Ishikawa (cell line): ENCODE measurements at regions not wholly inside any gene's neighbourhood (a gene's known extent, or its start where the extent isn't known, plus 50 kb on each side); places are given as distances from the start of the nearest gene placed in this dataset.

Experiments
- CEBPB ChIP-seq: IDR thresholded peaks from 2 replicates; pipeline ENCODE4 v1.6.1; 2012
- CREB1 ChIP-seq: IDR thresholded peaks from 2 replicates; pipeline ENCODE4 v1.6.1; 2012; ENCODE audit warnings: low read depth
- EGR1 ChIP-seq: IDR thresholded peaks from 2 replicates; pipeline ENCODE4 v1.6.1; 2012
- EP300 ChIP-seq: IDR thresholded peaks from 2 replicates; pipeline ENCODE4 v1.6.1; 2012; ENCODE audit warnings: borderline replicate concordance
- FOXM1 ChIP-seq: IDR thresholded peaks from 2 replicates; pipeline ENCODE4 v1.6.1; 2012; ENCODE audit warnings: low read depth, borderline replicate concordance
- NFIC ChIP-seq: IDR thresholded peaks from 2 replicates; pipeline ENCODE4 v1.6.1; 2012
- RAD21 ChIP-seq: IDR thresholded peaks from 2 replicates; pipeline ENCODE4 v1.6.1; 2012; ENCODE audit warnings: low read depth
- TAF1 ChIP-seq: IDR thresholded peaks from 2 replicates; pipeline ENCODE4 v1.6.1; 2012; ENCODE audit warnings: low read depth, mild to moderate bottlenecking
- TCF12 ChIP-seq: IDR thresholded peaks from 2 replicates; pipeline ENCODE4 v1.6.1; 2012; ENCODE audit warnings: low read depth
- TEAD4 ChIP-seq: IDR thresholded peaks from 2 replicates; pipeline ENCODE4 v1.6.1; 2012
- YY1 ChIP-seq: IDR thresholded peaks from 2 replicates; pipeline ENCODE4 v1.6.1; 2012; ENCODE audit warnings: low read depth
- ZBTB7A ChIP-seq: IDR thresholded peaks from 2 replicates; pipeline ENCODE4 v1.6.1; 2012; ENCODE audit warnings: low read depth
- TF ChIP-seq, protein P1 (sequence below): IDR thresholded peaks from 2 replicates; pipeline ENCODE4 v1.6.1; 2012
- TF ChIP-seq, protein P2 (sequence below): IDR thresholded peaks from 2 replicates; pipeline ENCODE4 v1.6.1; 2012
- TF ChIP-seq, protein P3 (sequence below): IDR thresholded peaks from 2 replicates; pipeline ENCODE4 v1.6.1; 2012; ENCODE audit warnings: low read depth, mild to moderate bottlenecking

- TF ChIP-seq RAD21 (no peak), TEAD4 (no peak), NFIC (no peak), CEBPB (no peak), CREB1 (no peak)
- TF ChIP-seq, protein P1, sequence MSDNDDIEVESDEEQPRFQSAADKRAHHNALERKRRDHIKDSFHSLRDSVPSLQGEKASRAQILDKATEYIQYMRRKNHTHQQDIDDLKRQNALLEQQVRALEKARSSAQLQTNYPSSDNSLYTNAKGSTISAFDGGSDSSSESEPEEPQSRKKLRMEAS = no peak
- TF ChIP-seq, protein P2, sequence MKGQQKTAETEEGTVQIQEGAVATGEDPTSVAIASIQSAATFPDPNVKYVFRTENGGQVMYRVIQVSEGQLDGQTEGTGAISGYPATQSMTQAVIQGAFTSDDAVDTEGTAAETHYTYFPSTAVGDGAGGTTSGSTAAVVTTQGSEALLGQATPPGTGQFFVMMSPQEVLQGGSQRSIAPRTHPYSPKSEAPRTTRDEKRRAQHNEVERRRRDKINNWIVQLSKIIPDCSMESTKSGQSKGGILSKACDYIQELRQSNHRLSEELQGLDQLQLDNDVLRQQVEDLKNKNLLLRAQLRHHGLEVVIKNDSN = no peak
Measured at GRCh38 chr2:106339609-106340008, 128.6 kb downstream of the RGPD3 start.

DNA sequence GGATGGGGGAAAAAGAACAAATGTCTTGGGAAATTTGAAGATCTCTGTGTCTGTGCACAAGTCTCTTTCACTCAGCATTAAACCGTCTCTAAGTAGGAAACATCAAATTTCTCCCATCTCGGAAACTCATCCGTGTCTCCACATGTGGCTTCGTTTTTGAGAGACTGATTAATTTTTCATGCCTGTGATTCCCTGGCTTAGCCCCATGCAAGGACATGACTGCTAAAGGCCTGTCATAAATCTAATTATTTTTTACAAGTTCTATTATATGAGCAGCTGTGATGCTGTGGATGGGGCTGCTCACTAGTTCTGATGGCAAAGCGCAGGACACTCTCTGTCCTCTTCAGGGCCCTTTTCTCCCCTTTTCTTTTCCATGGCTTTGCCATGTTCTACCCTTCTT is 129.1 kb downstream of the RGPD3 start:
- TF ChIP-seq EGR1 = no peak

- TF ChIP-seq EP300 = no peak
- no peak for TF ChIP-seq ZBTB7A
- TF ChIP-seq TCF12 = no peak
- no peak for TF ChIP-seq YY1
- no peak for TF ChIP-seq TAF1
- no peak for TF ChIP-seq CREB1
- TF ChIP-seq TEAD4 = no peak
- no peak for TF ChIP-seq FOXM1
- TF ChIP-seq, protein P2 = no peak
- no peak for TF ChIP-seq NFIC
- TF ChIP-seq RAD21 = no peak
- TF ChIP-seq, protein P3, sequence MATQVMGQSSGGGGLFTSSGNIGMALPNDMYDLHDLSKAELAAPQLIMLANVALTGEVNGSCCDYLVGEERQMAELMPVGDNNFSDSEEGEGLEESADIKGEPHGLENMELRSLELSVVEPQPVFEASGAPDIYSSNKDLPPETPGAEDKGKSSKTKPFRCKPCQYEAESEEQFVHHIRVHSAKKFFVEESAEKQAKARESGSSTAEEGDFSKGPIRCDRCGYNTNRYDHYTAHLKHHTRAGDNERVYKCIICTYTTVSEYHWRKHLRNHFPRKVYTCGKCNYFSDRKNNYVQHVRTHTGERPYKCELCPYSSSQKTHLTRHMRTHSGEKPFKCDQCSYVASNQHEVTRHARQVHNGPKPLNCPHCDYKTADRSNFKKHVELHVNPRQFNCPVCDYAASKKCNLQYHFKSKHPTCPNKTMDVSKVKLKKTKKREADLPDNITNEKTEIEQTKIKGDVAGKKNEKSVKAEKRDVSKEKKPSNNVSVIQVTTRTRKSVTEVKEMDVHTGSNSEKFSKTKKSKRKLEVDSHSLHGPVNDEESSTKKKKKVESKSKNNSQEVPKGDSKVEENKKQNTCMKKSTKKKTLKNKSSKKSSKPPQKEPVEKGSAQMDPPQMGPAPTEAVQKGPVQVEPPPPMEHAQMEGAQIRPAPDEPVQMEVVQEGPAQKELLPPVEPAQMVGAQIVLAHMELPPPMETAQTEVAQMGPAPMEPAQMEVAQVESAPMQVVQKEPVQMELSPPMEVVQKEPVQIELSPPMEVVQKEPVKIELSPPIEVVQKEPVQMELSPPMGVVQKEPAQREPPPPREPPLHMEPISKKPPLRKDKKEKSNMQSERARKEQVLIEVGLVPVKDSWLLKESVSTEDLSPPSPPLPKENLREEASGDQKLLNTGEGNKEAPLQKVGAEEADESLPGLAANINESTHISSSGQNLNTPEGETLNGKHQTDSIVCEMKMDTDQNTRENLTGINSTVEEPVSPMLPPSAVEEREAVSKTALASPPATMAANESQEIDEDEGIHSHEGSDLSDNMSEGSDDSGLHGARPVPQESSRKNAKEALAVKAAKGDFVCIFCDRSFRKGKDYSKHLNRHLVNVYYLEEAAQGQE = no peak
- no peak for TF ChIP-seq EGR1
- TF ChIP-seq CEBPB = no peak
- TF ChIP-seq, protein P1 = no peak
Measured at GRCh38 chr2:106338043-106338442, 130.2 kb downstream of the RGPD3 start.

GRCh38 chr2:106336737-106337136 is 131.5 kb downstream of the RGPD3 start:
- TF ChIP-seq YY1 (no peak), FOXM1 (no peak), TCF12 (no peak), CEBPB (no peak), ZBTB7A (no peak), EGR1 (no peak), RAD21 (no peak), EP300 (no peak), TEAD4 (no peak)
- TF ChIP-seq, protein P3 = no peak

- TF ChIP-seq NFIC (no peak), TCF12 (no peak), EP300 (no peak), ZBTB7A (no peak), EGR1 (no peak), FOXM1 (no peak), CREB1 (no peak), RAD21 (no peak), YY1 (no peak), TAF1 (no peak), CEBPB (no peak), TEAD4 (no peak)
- TF ChIP-seq, protein P2 = no peak
- TF ChIP-seq, protein P3 = no peak
- TF ChIP-seq, protein P1 = no peak
Measured at GRCh38 chr2:106336108-106336507, 132.1 kb downstream of the RGPD3 start.
